ENCODE measurements at regions not wholly inside any gene's neighbourhood (a gene's known extent, or its start where the extent isn't known, plus 50 kb on each side); places are given as distances from the start of the nearest gene placed in this dataset.

GRCh38 chr4:36737691-36738090 is 456.3 kb downstream of the DTHD1 start:
- no peak for DNase-seq

- DNase-seq, result no peak
These were observed 459.4 kb downstream of the DTHD1 start for GRCh38 chr4:36740796-36741310.

- DNase-seq, result no peak
These were observed 466.1 kb downstream of the DTHD1 start for GRCh38 chr4:36747277-36748129.

- no peak for DNase-seq
These were observed 471.6 kb downstream of the DTHD1 start for GRCh38 chr4:36753048-36753447.

- no peak for DNase-seq
These were observed 476.3 kb downstream of the DTHD1 start for GRCh38 chr4:36757580-36758311.

- no peak for DNase-seq
These were observed 477.1 kb downstream of the DTHD1 start for GRCh38 chr4:36758312-36759178.

- no peak for DNase-seq
These were observed 480.2 kb downstream of the DTHD1 start for GRCh38 chr4:36761607-36762006.

GRCh38 chr4:36763814-36764213 is 480.7 kb upstream of the NWD2 start:
- no peak for DNase-seq

- no peak for DNase-seq
These were observed 476.9 kb upstream of the NWD2 start for GRCh38 chr4:36767596-36767995.

GRCh38 chr4:36771411-36772153 is 473.0 kb upstream of the NWD2 start:
- DNase-seq, result no peak

GRCh38 chr4:36772154-36772516 is 472.4 kb upstream of the NWD2 start:
- DNase-seq, result no peak

GRCh38 chr4:36773467-36773866 is 471.1 kb upstream of the NWD2 start:
- DNase-seq, result no peak

- DNase-seq, result no peak
These were observed 469.0 kb upstream of the NWD2 start for GRCh38 chr4:36775544-36775943.

GRCh38 chr4:36779601-36780000 is 464.9 kb upstream of the NWD2 start:
- no peak for DNase-seq

- DNase-seq, result no peak
These were observed 458.6 kb upstream of the NWD2 start for GRCh38 chr4:36785973-36786372.

GRCh38 chr4:36786519-36786918 is 458.0 kb upstream of the NWD2 start:
- DNase-seq, result no peak

GRCh38 chr4:36794716-36795115 is 449.8 kb upstream of the NWD2 start:
- no peak for DNase-seq

GRCh38 chr4:36812149-36812548 is 432.4 kb upstream of the NWD2 start:
- no peak for DNase-seq

- DNase-seq, result no peak
These were observed 429.0 kb upstream of the NWD2 start for GRCh38 chr4:36815536-36815935.

GRCh38 chr4:36823199-36823967 is 421.2 kb upstream of the NWD2 start:
- DNase-seq, result no peak

GRCh38 chr4:36824682-36825081 is 419.9 kb upstream of the NWD2 start:
- DNase-seq, result no peak

GRCh38 chr4:36835246-36835645 is 409.3 kb upstream of the NWD2 start:
- no peak for DNase-seq
